ENCODE measurements at regions not wholly inside any gene's neighbourhood (a gene's known extent, or its start where the extent isn't known, plus 50 kb on each side); places are given as distances from the start of the nearest gene placed in this dataset.
"Not testable (repeated sequence)": the region's sequence is repeated elsewhere in the genome, so short reads cannot be mapped to it uniquely, and the experiment has no call there.

- Histone ChIP-seq H4K5ac (ENCODE audit: low read depth, low read length) (no peak overlapping the region), H4K20me1 (ENCODE audit: insufficient read depth, low read length) (no peaks in the 10 kb centered on the region), H3K18ac (ENCODE audit: low read depth, low read length) (no peak overlapping the region), H3K23ac (ENCODE audit: low read depth, low read length) (no peak overlapping the region), H2AK5ac (ENCODE audit: low read depth, low read length) (no peak overlapping the region), H2BK20ac (ENCODE audit: low read depth, low read length) (no peak overlapping the region), H2BK15ac (ENCODE audit: low read depth, low read length) (no peak overlapping the region), H3K4me3 (ENCODE audit: insufficient read depth, low read depth, low read length) (no peak overlapping the region), H2BK120ac (ENCODE audit: low read depth, low read length) (no peak overlapping the region), H3K36me3 (ENCODE audit: control insufficient read depth, insufficient read depth, low read length) (no peaks in the 10 kb centered on the region), H2BK5ac (ENCODE audit: low read depth, low read length, poor library complexity, severe bottlenecking) (no peak overlapping the region), H3K27me3 (ENCODE audit: control insufficient read depth, insufficient read depth, low read length) (no peaks in the 10 kb centered on the region), H3K9me1 (ENCODE audit: insufficient read depth, low read length) (no peaks in the 10 kb centered on the region), H4K91ac (ENCODE audit: insufficient read depth, low read depth, low read length) (no peak overlapping the region), H3K9me3 (ENCODE audit: control insufficient read depth, insufficient read depth, low read length) (no peaks in the 10 kb centered on the region), H3K14ac (replicated peaks; ENCODE audit: low read depth, low read length) (no peak overlapping the region), H3K79me1 (ENCODE audit: low read depth in 1 of 2, low read length in 2 of 2) (no peaks in the 10 kb centered on the region), H3K56ac (ENCODE audit: extremely low read depth, insufficient read depth, low read length) (no peak overlapping the region), H3K27ac (ENCODE audit: insufficient read depth, low read length) (no peak overlapping the region), H2AFZ (replicated peaks; ENCODE audit: low read length, poor library complexity) (no peak overlapping the region), H3K4ac (ENCODE audit: low read depth, low read length) (no peak overlapping the region), H4K8ac (ENCODE audit: low read depth in 2 of 2, low read length in 2 of 2) (no peak overlapping the region), H3K4me1 (ENCODE audit: control insufficient read depth, insufficient read depth, low read length) (no peaks in the 10 kb centered on the region), H2AK9ac (replicated peaks; ENCODE audit: low read depth, low read length, poor library complexity) (no peak overlapping the region), H3K9ac (ENCODE audit: low read depth, low read length) (no peak overlapping the region), H3K4me2 (ENCODE audit: low read depth, low read length) (no peak overlapping the region)
- in situ Hi-C loops (cut with MboI; ENCODE audit: low sequenced_read_pairs) = no loop called here
- DNase-seq = no peak
- CTCF ChIA-PET = no interaction called here
- WGBS, 2 experiments (ENCODE audit: extremely low coverage in 2 of 2, insufficient read length in 1 of 2) = no CpG with 5 or more reads among the region's 5 CpGs
- no TSS peak for BruUV-seq (replicated peaks)
- POLR2A ChIA-PET (ENCODE audit: unreplicated experiment) = no interaction called here
- dilution Hi-C loops (cut with HindIII; ENCODE audit: low sequenced_read_pairs, unreplicated experiment) = no loop called here
- TF ChIP-seq SMC3 (IDR thresholded peaks at IDR 0.05; ENCODE audit: low read depth, low read length) = no peak
- TF ChIP-seq ELK1 (IDR thresholded peaks at IDR 0.05; ENCODE audit: borderline replicate concordance, low read depth, low read length) = no peak
- no peak for TF ChIP-seq POLR2A (IDR thresholded peaks at IDR 0.05; ENCODE audit: low read depth, low read length)
- TF ChIP-seq USF2 (IDR thresholded peaks at IDR 0.05; ENCODE audit: low read depth, low read length) = no peak
- intact Hi-C loops (cut with micrococcal nuclease) = no loop called here
- no peak for ATAC-seq (ENCODE audit: low read depth)
Observed at GRCh38 chr10:3635211-3635671, 149.8 kb downstream of the KLF6 start.

GRCh38 chr10:3634646-3635045 lies 150.4 kb downstream of the KLF6 start:
- DNase-seq; H4K91ac ChIP-seq (ENCODE audit: insufficient read depth, low read depth, low read length); H2BK120ac ChIP-seq (ENCODE audit: low read depth, low read length); H3K4me3 ChIP-seq (ENCODE audit: insufficient read depth, low read depth, low read length); H2BK5ac ChIP-seq (ENCODE audit: low read depth, low read length, poor library complexity, severe bottlenecking); in situ Hi-C loops (cut with MboI; ENCODE audit: low sequenced_read_pairs); H3K27me3 ChIP-seq (ENCODE audit: control insufficient read depth, insufficient read depth, low read length); H3K9ac ChIP-seq (ENCODE audit: low read depth, low read length); H4K20me1 ChIP-seq (ENCODE audit: insufficient read depth, low read length); H3K79me1 ChIP-seq (ENCODE audit: low read depth in 1 of 2, low read length in 2 of 2); H3K36me3 ChIP-seq (ENCODE audit: control insufficient read depth, insufficient read depth, low read length); H3K27ac ChIP-seq (ENCODE audit: insufficient read depth, low read length); H3K4ac ChIP-seq (ENCODE audit: low read depth, low read length); ATAC-seq (ENCODE audit: low read depth); dilution Hi-C loops (cut with HindIII; ENCODE audit: low sequenced_read_pairs, unreplicated experiment); H2AK9ac ChIP-seq (replicated peaks; ENCODE audit: low read depth, low read length, poor library complexity); H4K5ac ChIP-seq (ENCODE audit: low read depth, low read length); H3K9me3 ChIP-seq (ENCODE audit: control insufficient read depth, insufficient read depth, low read length); H3K9me1 ChIP-seq (ENCODE audit: insufficient read depth, low read length); H3K23ac ChIP-seq (ENCODE audit: low read depth, low read length); H2AFZ ChIP-seq (replicated peaks; ENCODE audit: low read length, poor library complexity); BruUV-seq (replicated peaks); H2BK20ac ChIP-seq (ENCODE audit: low read depth, low read length); H4K8ac ChIP-seq (ENCODE audit: low read depth in 2 of 2, low read length in 2 of 2); H3K4me2 ChIP-seq (ENCODE audit: low read depth, low read length); H2BK15ac ChIP-seq (ENCODE audit: low read depth, low read length); POLR2A ChIA-PET (ENCODE audit: unreplicated experiment); H3K18ac ChIP-seq (ENCODE audit: low read depth, low read length); H3K14ac ChIP-seq (replicated peaks; ENCODE audit: low read depth, low read length); H3K4me1 ChIP-seq (ENCODE audit: control insufficient read depth, insufficient read depth, low read length); H3K56ac ChIP-seq (ENCODE audit: extremely low read depth, insufficient read depth, low read length); H2AK5ac ChIP-seq (ENCODE audit: low read depth, low read length); intact Hi-C loops (cut with micrococcal nuclease): not testable (repeated sequence)
- CTCF ChIA-PET = interaction anchor here (0.5 kb wide), 1 partner anchor 375 kb away, joined by 9 read pairs; no protein-coding TSS in a partner anchor
- WGBS, 2 experiments (ENCODE audit: extremely low coverage in 2 of 2, insufficient read length in 1 of 2) = no CpG with 5 or more reads among the region's 1 CpG
